ENCODE measurements at regions not wholly inside any gene's neighbourhood (a gene's known extent, or its start where the extent isn't known, plus 50 kb on each side); places are given as distances from the start of the nearest gene placed in this dataset.

- no peak for TF ChIP-seq EZH2 (IDR thresholded peaks at IDR 0.05; ENCODE audit: low read depth)
- TF ChIP-seq, protein P1, sequence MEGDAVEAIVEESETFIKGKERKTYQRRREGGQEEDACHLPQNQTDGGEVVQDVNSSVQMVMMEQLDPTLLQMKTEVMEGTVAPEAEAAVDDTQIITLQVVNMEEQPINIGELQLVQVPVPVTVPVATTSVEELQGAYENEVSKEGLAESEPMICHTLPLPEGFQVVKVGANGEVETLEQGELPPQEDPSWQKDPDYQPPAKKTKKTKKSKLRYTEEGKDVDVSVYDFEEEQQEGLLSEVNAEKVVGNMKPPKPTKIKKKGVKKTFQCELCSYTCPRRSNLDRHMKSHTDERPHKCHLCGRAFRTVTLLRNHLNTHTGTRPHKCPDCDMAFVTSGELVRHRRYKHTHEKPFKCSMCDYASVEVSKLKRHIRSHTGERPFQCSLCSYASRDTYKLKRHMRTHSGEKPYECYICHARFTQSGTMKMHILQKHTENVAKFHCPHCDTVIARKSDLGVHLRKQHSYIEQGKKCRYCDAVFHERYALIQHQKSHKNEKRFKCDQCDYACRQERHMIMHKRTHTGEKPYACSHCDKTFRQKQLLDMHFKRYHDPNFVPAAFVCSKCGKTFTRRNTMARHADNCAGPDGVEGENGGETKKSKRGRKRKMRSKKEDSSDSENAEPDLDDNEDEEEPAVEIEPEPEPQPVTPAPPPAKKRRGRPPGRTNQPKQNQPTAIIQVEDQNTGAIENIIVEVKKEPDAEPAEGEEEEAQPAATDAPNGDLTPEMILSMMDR (conservative IDR thresholded peaks at IDR 0.05): no peak
Observed at GRCh38 chr9:3578786-3579185, 53.0 kb upstream of the RFX3 start.

Data from PC-9 (cell line).